ENCODE measurements at regions not wholly inside any gene's neighbourhood (a gene's known extent, or its start where the extent isn't known, plus 50 kb on each side); places are given as distances from the start of the nearest gene placed in this dataset.
"Not testable (repeated sequence)": the region's sequence is repeated elsewhere in the genome, so short reads cannot be mapped to it uniquely, and the experiment has no call there.

GRCh38 chr17:30686538-30687479 is 137.7 kb downstream of the CRLF3 start:
- not testable (repeated sequence) for FAIRE-seq

GRCh38 chr17:30682280-30682679 is 142.2 kb downstream of the CRLF3 start:
- not testable (repeated sequence) for FAIRE-seq

GRCh38 chr17:30680681-30681080 is 143.8 kb downstream of the CRLF3 start:
- not testable (repeated sequence) for FAIRE-seq

DNA sequence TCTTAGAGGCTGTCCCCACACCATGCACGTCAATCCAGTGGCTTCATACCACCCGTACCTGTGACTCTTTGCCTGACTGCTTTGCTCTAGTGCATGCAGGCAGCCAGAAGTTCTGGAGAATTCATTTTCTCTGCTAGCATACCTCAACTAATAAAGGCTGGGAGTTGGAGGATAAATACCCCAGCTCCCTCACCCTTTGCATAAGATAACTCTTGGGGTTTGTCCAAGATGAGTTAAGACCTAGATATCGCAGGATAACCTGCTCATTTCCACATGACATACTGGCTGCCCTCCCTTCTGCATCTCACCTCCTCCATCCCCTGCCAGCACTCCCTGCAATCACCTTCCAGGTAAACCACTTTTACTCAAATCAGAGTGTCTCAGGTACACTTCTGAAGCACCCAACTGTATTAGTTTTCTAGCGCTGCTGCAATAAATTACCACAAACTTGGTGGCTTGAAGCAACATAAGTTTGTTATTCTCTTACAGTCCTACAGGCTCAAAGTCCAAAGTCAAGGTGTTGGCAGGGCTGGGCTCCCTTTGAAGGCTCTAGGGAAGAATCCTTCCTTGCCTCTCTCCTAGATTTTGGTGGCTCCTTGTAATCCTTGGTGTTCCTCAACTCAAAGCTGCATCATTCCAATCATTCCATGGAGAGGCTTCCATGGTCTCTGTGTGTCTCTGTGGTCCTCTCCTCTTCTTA is 146.8 kb downstream of the CRLF3 start:
- FAIRE-seq = no peak

- not testable (repeated sequence) for FAIRE-seq
These were observed 148.6 kb downstream of the CRLF3 start for GRCh38 chr17:30675777-30676492.

- FAIRE-seq = not testable (repeated sequence)
These were observed 155.3 kb downstream of the CRLF3 start for GRCh38 chr17:30669217-30669649.

GRCh38 chr17:30668360-30669181 is 155.9 kb downstream of the CRLF3 start:
- not testable (repeated sequence) for FAIRE-seq

DNA sequence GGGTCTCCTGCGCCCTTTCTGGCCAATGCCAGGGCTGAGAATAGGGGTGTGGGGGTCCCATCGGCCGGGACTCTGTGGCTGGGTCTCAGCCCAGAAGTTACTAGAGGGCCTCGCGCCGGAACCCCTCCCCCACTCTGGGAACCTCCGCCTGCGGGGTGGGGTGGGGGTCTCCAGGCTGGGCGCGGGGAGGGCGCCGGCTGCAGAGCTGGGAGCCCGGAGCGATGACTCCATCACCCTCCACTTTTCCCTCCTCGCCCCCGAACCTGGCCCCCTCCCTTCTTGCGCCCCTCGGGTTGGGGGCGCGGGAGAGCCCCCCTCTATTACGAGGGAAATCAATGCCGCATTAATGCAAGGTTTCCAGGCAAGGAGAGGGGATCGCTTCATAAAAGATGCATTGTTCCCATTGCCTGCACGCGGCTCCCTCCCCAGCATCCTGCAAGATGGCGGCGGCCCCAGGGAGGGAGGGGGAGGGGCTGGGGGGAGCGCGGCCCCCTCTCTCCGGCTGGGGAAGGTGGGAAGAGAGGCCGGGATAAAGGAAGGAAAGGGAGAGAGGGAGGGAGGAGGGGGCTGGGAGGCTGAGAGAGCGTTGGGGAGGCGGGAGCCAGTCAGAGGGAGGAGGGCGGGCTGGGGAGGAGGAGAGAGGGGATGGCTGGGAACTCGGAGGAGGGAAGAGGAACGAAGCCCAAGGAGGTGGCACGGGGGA is 156.7 kb downstream of the CRLF3 start:
- FAIRE-seq = not testable (repeated sequence)

DNA sequence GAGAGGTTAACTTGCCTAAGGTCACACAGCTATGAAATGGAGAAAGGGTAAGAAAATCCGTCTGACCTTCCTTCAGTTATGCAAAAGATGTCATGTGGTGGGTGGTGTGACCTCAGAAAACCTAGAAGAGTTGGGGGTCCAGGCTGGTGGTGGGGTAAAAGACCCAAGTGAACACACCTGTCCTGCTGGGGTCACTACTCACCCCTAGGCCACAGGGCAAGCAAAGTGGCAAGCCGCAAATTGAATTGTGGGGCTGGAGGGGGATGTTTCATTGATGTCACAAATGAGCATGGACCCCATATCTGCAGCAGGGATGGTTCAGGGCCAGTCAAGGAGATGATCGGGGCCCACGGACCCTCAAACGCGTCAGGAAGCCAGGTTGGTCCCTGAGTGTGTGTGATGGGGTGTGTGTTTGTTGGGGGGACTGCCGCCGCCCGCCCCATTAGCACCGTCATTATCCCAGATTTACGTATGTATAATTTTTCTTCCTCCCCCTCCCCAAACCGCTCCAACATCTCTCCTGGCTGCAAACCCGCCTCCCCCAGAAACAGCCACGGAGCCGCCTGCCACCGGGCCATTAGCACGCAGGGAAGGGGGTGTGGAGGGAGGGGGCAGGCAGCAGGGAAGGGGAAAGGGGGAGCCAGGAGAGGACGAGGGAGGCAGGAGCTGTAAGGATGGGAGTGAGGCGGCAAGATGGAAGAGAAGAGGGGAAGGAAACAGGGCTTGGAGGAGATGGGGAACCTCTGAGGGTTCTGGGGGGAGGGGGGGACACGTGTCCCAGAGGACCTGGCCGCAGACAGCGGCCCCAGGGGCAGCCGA is 157.4 kb downstream of the CRLF3 start:
- not testable (repeated sequence) for FAIRE-seq

DNA sequence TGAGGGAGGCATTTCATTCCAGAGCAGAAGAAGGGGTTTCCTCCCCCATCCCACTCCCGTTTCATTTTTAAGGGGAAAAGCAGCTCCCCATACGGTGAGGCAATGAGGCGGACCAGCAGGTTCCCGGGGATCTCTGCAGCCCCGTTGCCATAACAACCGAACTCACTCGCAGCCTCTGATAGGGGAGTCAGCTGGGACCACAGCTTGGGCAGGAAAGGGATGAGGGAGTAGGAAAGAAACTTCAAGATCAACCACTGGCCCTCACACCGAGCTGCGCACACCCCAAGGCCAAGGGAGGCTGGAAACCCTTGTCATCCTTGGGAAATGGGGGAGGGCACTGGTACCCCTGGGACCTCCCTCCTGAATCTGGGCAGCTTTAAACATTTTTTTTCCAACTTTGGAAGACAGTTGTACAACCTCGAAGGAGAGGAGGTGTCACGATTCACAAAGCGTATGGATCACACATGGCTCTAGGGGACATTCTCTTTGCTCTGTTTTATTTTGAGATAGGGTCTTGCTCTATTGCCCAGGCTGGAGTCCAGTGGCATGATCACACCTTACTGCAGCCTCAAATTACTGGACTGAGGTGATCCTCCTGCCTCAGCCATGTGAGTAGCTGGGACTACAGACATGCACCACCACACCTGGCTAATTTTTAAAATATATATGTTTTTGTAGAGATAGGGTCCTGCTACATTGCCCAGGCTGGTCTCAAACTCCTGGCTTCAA is 160.6 kb downstream of the CRLF3 start:
- not testable (repeated sequence) for FAIRE-seq

DNA sequence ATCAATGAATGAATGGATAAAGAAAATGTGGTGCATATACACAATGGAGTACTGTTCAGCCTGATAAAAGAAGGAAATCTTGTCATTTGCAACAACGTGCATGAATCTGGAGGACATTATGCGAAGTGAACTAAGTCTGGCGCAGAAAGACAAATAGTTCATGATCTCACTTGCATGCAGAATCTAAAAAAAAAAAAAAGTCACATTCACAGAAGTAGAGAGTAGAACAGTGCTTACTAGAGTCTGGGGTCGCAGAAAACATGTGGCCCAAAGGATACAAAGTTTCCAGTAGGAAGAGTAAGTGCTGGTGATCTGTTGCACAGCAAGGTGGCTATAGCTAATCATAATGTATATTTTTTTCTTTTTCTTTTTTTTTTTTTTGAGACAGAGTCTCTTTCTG is 167.3 kb downstream of the CRLF3 start:
- not testable (repeated sequence) for FAIRE-seq

DNA sequence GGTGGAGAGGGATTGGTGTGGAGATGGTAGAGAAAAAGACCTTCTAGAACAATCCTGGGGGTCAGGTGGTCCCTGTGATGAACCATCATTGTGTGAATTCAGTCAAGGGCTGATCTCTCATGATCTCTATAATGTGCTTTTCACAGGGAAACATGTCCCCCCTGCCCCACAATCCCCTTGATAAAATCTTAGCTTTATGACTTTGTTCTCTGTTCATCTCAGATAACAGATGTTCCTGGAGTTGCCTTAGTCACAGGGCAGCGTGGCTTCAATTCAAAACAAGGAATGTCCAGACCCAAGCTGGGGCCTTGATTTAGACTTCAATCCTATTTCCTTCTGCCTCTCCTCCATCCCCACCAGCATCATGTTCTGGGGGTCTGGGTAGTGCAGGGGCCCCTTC is 171.5 kb downstream of the CRLF3 start:
- not testable (repeated sequence) for FAIRE-seq

GRCh38 chr17:30650149-30650548 is 172.9 kb downstream of the GOSR1 start:
- FAIRE-seq = not testable (repeated sequence)

GRCh38 chr17:30648015-30648620 is 170.9 kb downstream of the GOSR1 start:
- FAIRE-seq = not testable (repeated sequence)

- FAIRE-seq = not testable (repeated sequence)
These were observed 168.7 kb downstream of the GOSR1 start for GRCh38 chr17:30645875-30646274.

GRCh38 chr17:30644713-30645112 is 167.5 kb downstream of the GOSR1 start:
- not testable (repeated sequence) for FAIRE-seq

- not testable (repeated sequence) for FAIRE-seq
These were observed 167.1 kb downstream of the GOSR1 start for GRCh38 chr17:30644287-30644686.

GRCh38 chr17:30641428-30641827 is 164.2 kb downstream of the GOSR1 start:
- FAIRE-seq = not testable (repeated sequence)

GRCh38 chr17:30639391-30639790 is 162.2 kb downstream of the GOSR1 start:
- not testable (repeated sequence) for FAIRE-seq

Measured in G401.6 (cell line).